ENCODE measurements at regions not wholly inside any gene's neighbourhood (a gene's known extent, or its start where the extent isn't known, plus 50 kb on each side); places are given as distances from the start of the nearest gene placed in this dataset.

GRCh38 chr6:159107451-159108260 lies 61.5 kb upstream of the FNDC1 start:
- Histone ChIP-seq H3K27ac (ENCODE audit: low read depth) (no peak overlapping the region), H3K79me2 (replicated peaks; ENCODE audit: insufficient read depth) (no peaks in the 10 kb centered on the region), H3K4me3 (no peak overlapping the region), H2AFZ (peak overlapping the region; percentile 61), H3K9me2 (ENCODE audit: insufficient read depth) (peaks cover 3% of the 10 kb centered on the region; the same call in 1 of the 2 replicates), H4K20me1 (replicated peaks; ENCODE audit: insufficient read depth) (no peaks in the 10 kb centered on the region), H3K4me2 (no peak overlapping the region), H3F3A (replicated peaks; ENCODE audit: low read depth) (no peaks in the 10 kb centered on the region), H3K4me1 (ENCODE audit: insufficient read depth) (peaks cover 7% of the 10 kb centered on the region; the same call in 1 of the 2 replicates), H3K27me3 (ENCODE audit: insufficient read depth) (no peaks in the 10 kb centered on the region), H3K36me3 (ENCODE audit: insufficient read depth) (no peaks in the 10 kb centered on the region)
- H3K9me3 Mint-ChIP-seq: no peaks in the 10 kb centered on the region
- peaks cover 24% of the 10 kb centered on the region for H3K4me1 Mint-ChIP-seq
- TF ChIP-seq EZH2phosphoT487 (IDR thresholded peaks at IDR 0.05; ENCODE audit: unreplicated experiment) (no peak), NANOG (IDR thresholded peaks at IDR 0.05; ENCODE audit: borderline replicate concordance) (no peak), CTCF (conservative IDR thresholded peaks at IDR 0.05; ENCODE audit: low read depth in 2 of 2) (no peak), POLR2AphosphoS5 (IDR thresholded peaks at IDR 0.05; ENCODE audit: low read depth) (no peak), ZNF462 (CRISPR knock-in tag; IDR thresholded peaks at IDR 0.05) (no peak), ETS1 (IDR thresholded peaks at IDR 0.05) (no peak), JUNB (IDR thresholded peaks at IDR 0.05; ENCODE audit: unreplicated experiment) (no peak), REST (IDR thresholded peaks at IDR 0.05; ENCODE audit: unreplicated experiment) (no peak), ZNF331 (CRISPR knock-in tag; IDR thresholded peaks at IDR 0.05; ENCODE audit: low read depth) (no peak), ZNF114 (CRISPR knock-in tag; IDR thresholded peaks at IDR 0.05) (no peak), EZH2 (IDR thresholded peaks at IDR 0.05; ENCODE audit: low read depth, unreplicated experiment) (no peak)
- no peak for DNase-seq (ENCODE audit: low spot score)
- no peak for ATAC-seq
- no peak overlapping the region for H3K27ac Mint-ChIP-seq
- H3K4me3 Mint-ChIP-seq: no peak overlapping the region
- H3K36me3 Mint-ChIP-seq (ENCODE audit: low read depth): no peaks in the 10 kb centered on the region
- H3K27me3 Mint-ChIP-seq (ENCODE audit: insufficient read depth, low read depth, poor library complexity): peaks cover 6% of the 10 kb centered on the region

All from GM23338 (cell line).